ENCODE measurements at regions not wholly inside any gene's neighbourhood (a gene's known extent, or its start where the extent isn't known, plus 50 kb on each side); places are given as distances from the start of the nearest gene placed in this dataset.
"Not testable (repeated sequence)": the region's sequence is repeated elsewhere in the genome, so short reads cannot be mapped to it uniquely, and the experiment has no call there.

GRCh38 chr1:83365320-83365719, 633.6 kb downstream of the TTLL7 start:
- DNase-seq = not testable (repeated sequence)

DNA sequence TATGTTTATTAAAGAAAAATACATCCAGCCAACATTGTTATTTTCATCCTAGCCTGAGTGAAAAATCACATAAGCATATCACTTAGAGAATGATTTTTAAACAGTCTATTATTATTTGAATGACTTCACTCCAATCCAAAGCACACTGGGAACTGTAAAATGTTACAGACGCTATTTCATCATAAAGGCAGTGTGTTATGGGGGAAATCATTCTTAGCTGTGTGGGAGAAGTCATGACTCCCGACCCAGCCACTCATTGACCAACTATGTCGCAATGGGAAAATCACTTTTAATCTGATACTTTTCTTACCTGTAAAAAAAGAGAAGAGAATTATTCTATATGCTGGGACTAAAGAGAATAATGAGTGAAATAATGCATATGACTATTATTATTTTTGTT, 653.6 kb downstream of the TTLL7 start:
- DNase-seq = not testable (repeated sequence)

DNA sequence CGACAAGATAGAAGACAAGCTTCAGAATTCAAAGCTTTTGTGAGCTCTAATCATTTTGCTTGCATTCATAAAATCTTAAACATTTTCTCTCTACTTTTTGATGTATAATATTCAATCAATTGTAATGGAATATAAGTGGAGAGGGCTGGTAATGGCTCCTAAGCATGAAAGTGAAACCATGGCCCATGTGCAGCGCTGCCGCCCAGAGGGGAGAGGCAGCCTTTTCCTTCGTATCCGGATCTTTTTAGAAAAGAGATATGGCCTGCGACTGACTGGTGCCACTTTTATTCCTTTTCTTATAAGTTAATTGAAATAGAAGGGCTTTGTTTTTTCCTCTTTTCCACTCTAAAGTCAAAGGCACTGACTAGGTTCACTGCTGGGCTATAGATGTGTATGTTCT, 655.2 kb downstream of the TTLL7 start:
- DNase-seq = not testable (repeated sequence)

GRCh38 chr1:83342995-83343394, 655.9 kb downstream of the TTLL7 start:
- not testable (repeated sequence) for DNase-seq

DNA sequence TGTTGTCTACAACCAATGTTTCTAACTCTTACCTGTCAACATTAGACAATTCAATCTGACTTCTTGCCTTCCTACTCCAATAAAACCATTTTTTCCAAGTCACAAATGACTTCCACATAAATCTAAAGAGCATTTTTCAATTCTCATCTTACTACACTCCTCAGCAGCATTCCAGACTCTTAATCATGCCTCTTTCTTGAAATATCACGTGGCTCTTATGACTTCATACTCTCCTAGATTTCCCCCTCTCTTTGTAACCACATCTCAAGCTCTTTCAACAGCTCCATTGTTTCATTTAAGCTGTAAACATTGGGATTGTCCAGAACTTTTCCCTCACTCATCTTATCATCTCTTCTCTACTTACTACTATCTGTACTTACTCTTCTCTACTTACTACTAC, 666.6 kb downstream of the TTLL7 start:
- not testable (repeated sequence) for DNase-seq

DNA sequence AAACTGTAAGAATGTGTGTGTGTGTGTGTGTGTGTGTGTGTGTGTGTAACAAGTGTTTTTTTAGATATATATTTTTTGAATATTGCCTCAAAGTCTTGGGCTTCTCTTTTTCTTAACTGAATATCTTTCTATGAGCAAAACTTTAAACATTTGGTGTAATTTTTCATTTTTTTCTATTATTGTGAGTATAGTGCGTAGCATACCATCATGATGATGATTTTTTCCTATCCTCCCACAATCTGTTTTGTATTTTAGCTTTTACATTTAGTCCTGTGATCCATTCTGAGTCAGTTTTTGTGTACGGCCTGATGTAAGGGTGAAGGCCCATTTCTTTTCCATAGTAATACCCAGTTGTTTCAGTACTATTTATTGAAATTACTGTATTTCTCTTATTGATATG, 680.6 kb downstream of the TTLL7 start:
- DNase-seq = no peak

DNA sequence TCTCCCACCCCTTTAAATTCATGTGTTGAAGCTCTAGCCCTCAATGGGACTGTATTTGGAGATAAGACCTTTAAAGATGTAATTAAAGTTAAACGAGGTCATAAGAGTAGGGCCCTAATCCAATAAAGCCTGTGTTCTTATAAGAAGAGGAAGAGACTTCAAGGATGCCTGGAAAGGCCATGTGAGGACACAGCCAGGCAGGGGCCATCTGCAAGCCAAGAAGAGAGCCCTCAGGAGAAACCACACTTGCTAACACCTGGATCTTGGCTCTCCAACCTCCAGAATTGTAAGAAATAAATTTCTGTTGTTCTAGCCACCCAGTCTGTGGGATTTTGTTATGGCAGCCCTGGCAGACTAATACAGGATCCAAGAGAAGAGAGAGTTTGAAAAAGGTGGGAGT, 683.5 kb downstream of the TTLL7 start:
- not testable (repeated sequence) for DNase-seq

DNA sequence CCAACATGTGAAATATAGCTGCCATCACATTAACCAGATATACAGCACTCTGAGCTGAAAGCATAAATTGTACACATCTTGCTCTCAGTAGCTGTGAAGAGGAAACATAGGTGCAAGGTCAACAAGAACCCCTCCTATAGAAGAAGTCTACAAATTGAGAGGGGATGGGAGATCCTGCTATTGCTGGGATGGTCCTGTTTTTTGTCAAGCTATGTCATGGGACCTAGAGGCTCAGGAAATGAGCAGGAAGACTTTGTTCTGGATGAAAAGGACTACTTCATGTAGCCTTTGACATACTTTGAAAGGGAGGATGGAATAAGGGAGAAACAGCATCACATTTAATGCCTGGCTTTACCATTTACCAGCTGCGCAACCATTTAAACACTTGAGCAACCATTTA, 688.8 kb downstream of the TTLL7 start:
- not testable (repeated sequence) for DNase-seq

DNA sequence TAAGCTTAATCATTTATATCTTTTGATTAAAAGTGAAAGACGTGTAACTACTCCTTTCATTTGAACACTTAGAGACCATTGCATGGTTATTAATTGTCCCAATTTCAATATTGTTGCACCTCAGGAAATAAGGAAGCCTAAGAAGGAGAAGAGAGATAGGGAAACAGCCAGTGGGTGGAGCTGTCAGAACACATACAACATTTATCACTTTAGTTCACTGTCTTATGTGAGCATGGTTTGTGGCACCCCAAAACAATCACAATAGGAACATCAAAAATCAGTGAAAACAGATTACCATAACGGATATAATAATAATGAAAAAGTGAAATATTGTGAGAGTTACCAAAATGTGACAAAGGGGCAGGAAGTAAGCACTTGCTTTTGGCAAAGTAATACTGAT, 689.9 kb downstream of the TTLL7 start:
- DNase-seq = not testable (repeated sequence)

GRCh38 chr1:83306811-83307210, 692.1 kb downstream of the TTLL7 start:
- DNase-seq = not testable (repeated sequence)

DNA sequence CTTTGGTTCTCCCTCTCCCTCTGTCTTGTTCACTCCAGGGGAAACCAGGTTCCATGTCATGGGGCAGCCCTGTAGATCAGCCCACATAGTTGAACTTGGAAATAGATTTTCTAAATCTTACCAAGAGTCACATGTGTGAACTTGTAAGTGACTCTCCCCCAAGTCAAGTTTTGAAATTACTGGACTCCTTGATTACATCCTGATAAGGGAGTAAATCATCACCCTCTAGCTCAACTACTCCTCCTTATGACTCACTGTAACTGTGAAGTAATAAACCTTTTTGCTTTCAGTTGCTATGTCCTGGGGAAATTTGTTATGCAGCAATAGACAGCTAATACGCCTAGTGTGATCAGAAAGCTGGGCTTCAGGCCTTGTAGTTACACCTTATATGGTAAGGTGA, 703.3 kb downstream of the TTLL7 start:
- DNase-seq = not testable (repeated sequence)

DNA sequence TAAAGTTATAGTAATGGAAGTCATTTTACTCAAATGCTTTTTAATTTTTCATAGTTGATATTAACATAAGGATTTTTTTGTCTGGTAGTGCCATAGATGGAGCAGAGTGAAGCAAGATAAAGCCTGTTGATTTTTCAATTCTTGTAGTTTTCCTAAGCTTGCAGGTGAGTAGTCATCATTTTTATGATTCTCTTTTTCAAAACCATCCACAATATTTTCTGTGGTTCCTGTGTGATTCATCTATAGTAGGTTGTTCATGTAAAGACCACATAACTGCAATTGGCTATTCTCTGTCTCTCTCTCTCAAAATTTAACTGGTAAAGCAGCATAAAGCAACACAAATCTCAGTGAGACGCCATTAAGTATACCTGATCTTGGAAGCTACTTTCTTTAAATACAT, 711.5 kb downstream of the TTLL7 start:
- DNase-seq = not testable (repeated sequence)

- DNase-seq = not testable (repeated sequence)
Observed at GRCh38 chr1:83274656-83275055, 724.3 kb downstream of the TTLL7 start.

DNA sequence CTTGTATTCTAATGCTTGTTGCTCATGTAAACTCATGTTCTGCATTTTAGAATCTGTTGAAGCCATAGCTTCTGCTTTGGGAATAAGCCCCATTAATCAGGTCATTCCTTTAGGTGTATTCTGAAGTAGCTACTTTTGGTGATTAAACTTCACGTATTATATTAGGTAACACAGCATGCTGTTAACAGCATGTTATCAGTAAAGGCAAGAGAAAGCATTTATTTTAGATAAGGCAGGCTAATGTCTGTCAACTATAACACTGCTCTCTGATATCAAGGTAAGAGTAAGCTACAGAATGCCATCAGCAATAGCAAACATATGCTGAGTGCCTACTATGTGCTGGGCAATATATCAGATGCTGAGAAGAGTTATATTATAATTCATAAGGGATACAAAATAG, 726.4 kb downstream of the TTLL7 start:
- DNase-seq = not testable (repeated sequence)

DNA sequence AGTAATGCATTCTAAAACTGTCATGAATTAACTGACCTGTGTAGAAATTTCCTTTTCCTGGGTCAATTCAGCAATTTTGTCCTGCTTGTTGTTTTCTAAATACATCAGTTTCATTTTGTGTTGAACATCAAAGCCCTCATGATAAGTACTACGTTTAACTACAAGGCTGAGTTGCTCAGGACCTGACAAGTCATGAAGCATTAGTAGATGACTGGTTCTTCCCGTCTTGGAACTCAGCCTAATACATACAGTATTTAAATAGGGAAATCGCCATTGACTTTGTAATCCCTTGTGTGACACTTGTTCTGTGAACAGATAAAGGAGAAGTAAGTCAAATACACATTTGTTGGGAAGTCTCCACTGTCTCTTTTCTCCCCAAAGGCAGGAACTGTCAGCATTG, 727.1 kb downstream of the TTLL7 start:
- DNase-seq = not testable (repeated sequence)

- not testable (repeated sequence) for DNase-seq
Observed at GRCh38 chr1:83270801-83271200, 728.1 kb downstream of the TTLL7 start.

- DNase-seq = not testable (repeated sequence)
Observed at GRCh38 chr1:83263808-83264207, 735.1 kb downstream of the TTLL7 start.

DNA sequence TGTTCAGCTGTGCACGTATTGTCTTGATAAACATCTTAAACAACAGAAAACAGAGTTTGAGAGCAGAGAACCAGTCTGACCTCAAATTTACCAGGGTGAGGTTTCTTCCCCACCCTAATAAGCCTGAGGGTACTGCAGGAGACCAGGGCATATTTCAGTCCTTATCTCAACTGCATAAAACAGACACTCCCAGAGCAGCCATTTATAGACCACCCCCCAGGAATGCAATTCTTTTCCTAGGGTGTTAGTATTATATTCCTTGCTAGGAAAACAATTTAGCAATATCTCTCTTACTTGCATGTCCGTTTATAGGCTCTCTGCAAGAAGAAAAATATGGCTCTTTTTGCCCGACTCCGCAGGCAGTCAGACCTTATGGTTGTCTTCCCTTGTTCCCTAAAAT, 747.2 kb downstream of the TTLL7 start:
- not testable (repeated sequence) for DNase-seq

- DNase-seq = not testable (repeated sequence)
Observed at GRCh38 chr1:83246780-83247179, 752.2 kb downstream of the TTLL7 start.

GRCh38 chr1:83244832-83245231, 754.1 kb downstream of the TTLL7 start:
- not testable (repeated sequence) for DNase-seq

GRCh38 chr1:83239568-83239967, 759.4 kb downstream of the TTLL7 start:
- not testable (repeated sequence) for DNase-seq

- not testable (repeated sequence) for DNase-seq
Observed at GRCh38 chr1:83238654-83239053, 760.3 kb downstream of the TTLL7 start.

DNA sequence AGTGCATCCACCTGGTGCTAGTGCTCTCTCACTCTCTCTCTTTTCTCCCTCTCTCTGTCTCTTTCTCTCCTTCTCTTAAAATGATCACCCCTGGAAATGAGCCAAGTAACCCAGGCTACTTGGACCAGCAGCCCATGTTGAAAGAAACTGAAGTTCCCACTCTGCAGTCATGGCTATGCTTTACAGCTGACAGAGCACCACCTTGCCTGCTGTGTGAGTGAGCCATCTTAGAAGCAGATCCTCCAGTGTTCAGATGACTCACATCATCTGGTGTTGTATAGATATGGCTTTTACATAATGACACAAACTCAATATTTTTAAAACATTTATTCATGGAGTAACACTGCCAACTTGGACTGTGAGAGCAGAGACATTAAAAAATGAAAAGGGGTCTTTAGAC, 779.1 kb downstream of the TTLL7 start:
- not testable (repeated sequence) for DNase-seq

- DNase-seq = not testable (repeated sequence)
Observed at GRCh38 chr1:83218036-83218716, 780.8 kb downstream of the TTLL7 start.

- not testable (repeated sequence) for DNase-seq
Observed at GRCh38 chr1:83214317-83214716, 784.6 kb downstream of the TTLL7 start.
